ACC112 (cell line): ENCODE measurements at regions not wholly inside any gene's neighbourhood (a gene's known extent, or its start where the extent isn't known, plus 50 kb on each side); places are given as distances from the start of the nearest gene placed in this dataset.

ENCODE experiments used
- H2AFZ ChIP-seq: fragments of 200-600 bp; sonication (generic); one replicate; pipeline ENCODE4 v1.6.0; 2017; ENCODE audit warnings: antibody characterized with exemption, low read length; ENCODE audit not compliant: unreplicated experiment
- H3K27ac ChIP-seq: fragments of 200-600 bp; sonication (generic); 2 replicates; pipeline ENCODE4 v1.5.1; 2014; ENCODE audit warnings: low read depth, mild to moderate bottlenecking, antibody characterized with exemption, low read length, moderate library complexity
- H3K27me3 ChIP-seq: fragments of 200-600 bp; sonication (generic); 2 replicates; pipeline ENCODE4 v1.6.1; 2014; ENCODE audit warnings: mild to moderate bottlenecking, antibody characterized with exemption, low read length, moderate library complexity, mixed read lengths; ENCODE audit not compliant: insufficient read depth
- H3K36me3 ChIP-seq: fragments of 200-600 bp; sonication (generic); 2 replicates; pipeline ENCODE4 v1.6.1; 2016; ENCODE audit warnings: mild to moderate bottlenecking, antibody characterized with exemption, low read length, moderate library complexity, mixed read lengths; ENCODE audit not compliant: insufficient read depth
- H3K4me1 ChIP-seq: fragments of 200-600 bp; sonication (generic); one replicate; pipeline ENCODE4 v1.6.1; 2016; ENCODE audit warnings: low read length, mixed read lengths; ENCODE audit not compliant: insufficient read depth, unreplicated experiment, control insufficient read depth
- H3K4me3 ChIP-seq: fragments of 200-600 bp; sonication (generic); 2 replicates; pipeline ENCODE4 v1.5.1; 2014; ENCODE audit warnings: mild to moderate bottlenecking, low read depth, low read length
- H3K79me2 ChIP-seq: fragments of 200-600 bp; sonication (generic); one replicate; pipeline ENCODE4 v1.6.0; 2016; ENCODE audit warnings: low read length; ENCODE audit not compliant: control insufficient read depth, unreplicated experiment, insufficient read depth

GRCh38 chr3:124156866-124157712 is 165.2 kb upstream of the ROPN1 start:
- Histone ChIP-seq H3K4me1 (no peaks in the 10 kb centered on the region), H2AFZ (no peak overlapping the region), H3K79me2 (no peaks in the 10 kb centered on the region), H3K27ac (no peak overlapping the region), H3K27me3 (peaks cover 70% of the 10 kb centered on the region), H3K36me3 (no peaks in the 10 kb centered on the region), H3K4me3 (no peak overlapping the region)

GRCh38 chr3:124157748-124158147 is 165.8 kb upstream of the ROPN1 start:
- Histone ChIP-seq H3K4me1 (no peaks in the 10 kb centered on the region), H3K27me3 (peaks cover 77% of the 10 kb centered on the region), H3K36me3 (no peaks in the 10 kb centered on the region), H2AFZ (no peak overlapping the region), H3K4me3 (no peak overlapping the region), H3K27ac (no peak overlapping the region), H3K79me2 (no peaks in the 10 kb centered on the region)

- Histone ChIP-seq H3K36me3 (no peaks in the 10 kb centered on the region), H3K27me3 (peaks cover 83% of the 10 kb centered on the region), H3K27ac (no peak overlapping the region), H3K4me1 (no peaks in the 10 kb centered on the region), H3K79me2 (no peaks in the 10 kb centered on the region), H2AFZ (no peak overlapping the region), H3K4me3 (no peak overlapping the region)
These were observed 166.4 kb upstream of the ROPN1 start for GRCh38 chr3:124158168-124158881.

GRCh38 chr3:124161448-124161847 is 169.5 kb upstream of the ROPN1 start:
- Histone ChIP-seq H3K27ac (no peak overlapping the region), H3K36me3 (no peaks in the 10 kb centered on the region), H3K27me3 (peaks cover 96% of the 10 kb centered on the region), H2AFZ (no peak overlapping the region), H3K79me2 (no peaks in the 10 kb centered on the region), H3K4me1 (no peaks in the 10 kb centered on the region), H3K4me3 (no peak overlapping the region)

GRCh38 chr3:124163689-124164088 is 171.8 kb upstream of the ROPN1 start:
- H3K36me3 ChIP-seq: no peaks in the 10 kb centered on the region
- H3K27ac ChIP-seq: no peak overlapping the region

GRCh38 chr3:124168271-124168670 is 176.3 kb upstream of the ROPN1 start:
- no peaks in the 10 kb centered on the region for H3K4me1 ChIP-seq
- H3K27ac ChIP-seq: no peak overlapping the region
- peaks cover 70% of the 10 kb centered on the region for H3K27me3 ChIP-seq
- no peak overlapping the region for H3K4me3 ChIP-seq
- no peaks in the 10 kb centered on the region for H3K36me3 ChIP-seq
- H2AFZ ChIP-seq: no peak overlapping the region
- no peaks in the 10 kb centered on the region for H3K79me2 ChIP-seq

More at GRCh38 chr3:124163689-124164088, 171.8 kb upstream of the ROPN1 start:
- H2AFZ ChIP-seq: no peak overlapping the region
- no peaks in the 10 kb centered on the region for H3K4me1 ChIP-seq
- H3K4me3 ChIP-seq: no peak overlapping the region
- peaks cover 90% of the 10 kb centered on the region for H3K27me3 ChIP-seq
- H3K79me2 ChIP-seq: no peaks in the 10 kb centered on the region

GRCh38 chr3:124172283-124172682 is 180.4 kb upstream of the ROPN1 start:
- Histone ChIP-seq H3K36me3 (no peaks in the 10 kb centered on the region), H3K4me3 (no peak overlapping the region), H3K27me3 (peaks cover 48% of the 10 kb centered on the region), H3K79me2 (no peaks in the 10 kb centered on the region), H3K27ac (no peak overlapping the region), H3K4me1 (no peaks in the 10 kb centered on the region), H2AFZ (no peak overlapping the region)

- Histone ChIP-seq H3K27me3 (peaks cover 48% of the 10 kb centered on the region), H3K79me2 (no peaks in the 10 kb centered on the region), H3K4me3 (no peak overlapping the region), H3K4me1 (no peaks in the 10 kb centered on the region), H2AFZ (no peak overlapping the region), H3K36me3 (no peaks in the 10 kb centered on the region), H3K27ac (no peak overlapping the region)
These were observed 180.9 kb upstream of the ROPN1 start for GRCh38 chr3:124172816-124173215.

GRCh38 chr3:124174476-124174875 is 182.6 kb upstream of the ROPN1 start:
- Histone ChIP-seq H3K27ac (no peak overlapping the region), H3K79me2 (no peaks in the 10 kb centered on the region), H3K4me1 (no peaks in the 10 kb centered on the region), H3K4me3 (no peak overlapping the region), H3K27me3 (peaks cover 33% of the 10 kb centered on the region), H2AFZ (no peak overlapping the region), H3K36me3 (no peaks in the 10 kb centered on the region)

GRCh38 chr3:124174910-124175874 is 183.3 kb upstream of the ROPN1 start:
- no peaks in the 10 kb centered on the region for H3K4me1 ChIP-seq
- H2AFZ ChIP-seq: no peak overlapping the region
- H3K27ac ChIP-seq: no peak overlapping the region
- no peaks in the 10 kb centered on the region for H3K36me3 ChIP-seq
- H3K27me3 ChIP-seq: peaks cover 34% of the 10 kb centered on the region
- H3K79me2 ChIP-seq: no peaks in the 10 kb centered on the region
- H3K4me3 ChIP-seq: no peak overlapping the region
